Islet precursor cell (in vitro differentiated cells): ENCODE measurements at regions not wholly inside any gene's neighbourhood (a gene's known extent, or its start where the extent isn't known, plus 50 kb on each side); places are given as distances from the start of the nearest gene placed in this dataset.

Experiments
- DNase-seq: peaks from one replicate; pipeline ENCODE4 v3.0.0-alpha.2; 2018

DNA sequence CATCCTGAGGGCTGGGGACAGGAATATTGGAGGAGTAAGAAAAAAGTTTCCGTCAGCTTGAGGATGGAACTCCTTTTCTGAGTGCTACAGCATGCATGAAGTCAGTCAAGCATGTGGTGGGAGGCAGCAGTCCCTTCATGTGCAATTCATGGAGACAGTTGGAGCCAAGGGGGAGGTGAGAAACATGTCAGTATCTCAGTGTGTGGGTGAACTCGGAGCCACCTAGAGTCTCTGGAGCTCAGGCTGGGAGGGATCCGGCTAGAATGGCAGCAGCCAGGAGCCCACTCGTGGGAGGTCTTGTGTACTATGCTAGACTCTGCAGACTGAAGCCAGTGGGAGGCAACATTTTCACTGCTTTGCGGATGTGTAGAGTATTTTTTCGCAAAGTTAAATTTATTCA, 60.3 kb downstream of the AVPR1A start:
- DNase-seq = no peak

DNA sequence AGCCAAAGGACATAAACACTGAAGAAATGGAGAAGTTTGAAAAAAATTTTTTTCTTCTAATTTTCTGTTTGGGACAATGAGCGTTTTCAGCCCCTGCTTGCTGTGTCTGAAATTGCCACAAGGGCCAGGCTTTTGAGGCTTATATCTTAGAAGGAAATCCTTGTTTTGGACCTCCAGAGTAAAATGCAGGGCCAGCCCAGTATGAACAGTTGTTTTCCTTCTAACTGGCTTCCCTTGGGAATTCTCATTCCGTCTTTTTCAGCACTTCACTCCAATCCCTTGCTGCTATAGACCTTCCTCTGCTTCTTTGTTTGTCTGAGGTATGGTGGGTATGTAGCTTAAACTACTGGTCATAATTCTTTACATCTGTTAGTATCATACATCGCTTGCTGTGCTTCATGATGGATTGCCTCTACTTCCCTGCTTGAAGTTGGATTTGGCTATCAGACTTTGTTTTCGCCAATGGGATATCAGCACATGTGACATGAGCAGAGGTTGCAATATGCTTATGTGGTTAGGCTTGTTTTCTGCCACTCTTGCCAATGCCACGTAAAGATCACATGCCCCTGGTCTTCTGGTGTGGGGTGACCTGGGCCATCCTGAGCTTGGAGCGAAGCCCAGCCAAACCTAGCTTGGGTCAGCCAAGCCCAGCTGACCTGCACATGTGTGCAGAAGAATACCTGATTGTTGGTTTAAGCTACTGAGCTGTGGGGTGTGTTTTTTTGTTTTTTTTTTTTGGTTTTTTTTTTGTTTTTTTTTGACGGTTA, 64.7 kb downstream of the AVPR1A start:
- no peak for DNase-seq

GRCh38 chr12:63085120-63085519, 65.9 kb downstream of the AVPR1A start:
- no peak for DNase-seq

DNA sequence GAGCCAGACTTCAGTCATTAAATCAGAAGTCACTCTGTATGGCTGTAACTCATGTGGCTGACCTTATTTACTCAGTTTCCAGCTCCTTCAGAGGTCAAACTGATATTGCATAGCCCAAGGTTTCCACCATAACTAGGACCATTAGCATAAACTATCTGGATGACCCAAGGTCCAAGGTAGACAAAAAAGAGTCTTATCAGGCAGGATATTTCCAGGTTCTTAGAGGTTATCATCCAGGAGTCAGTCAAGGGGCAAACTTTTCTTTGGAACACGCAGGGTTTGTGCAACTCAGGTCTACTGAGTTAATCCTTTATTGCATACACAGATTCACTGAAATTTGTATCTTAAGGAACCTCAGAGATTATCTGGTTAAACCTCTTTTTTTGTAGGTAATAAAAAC, 66.5 kb downstream of the AVPR1A start:
- no peak for DNase-seq

DNA sequence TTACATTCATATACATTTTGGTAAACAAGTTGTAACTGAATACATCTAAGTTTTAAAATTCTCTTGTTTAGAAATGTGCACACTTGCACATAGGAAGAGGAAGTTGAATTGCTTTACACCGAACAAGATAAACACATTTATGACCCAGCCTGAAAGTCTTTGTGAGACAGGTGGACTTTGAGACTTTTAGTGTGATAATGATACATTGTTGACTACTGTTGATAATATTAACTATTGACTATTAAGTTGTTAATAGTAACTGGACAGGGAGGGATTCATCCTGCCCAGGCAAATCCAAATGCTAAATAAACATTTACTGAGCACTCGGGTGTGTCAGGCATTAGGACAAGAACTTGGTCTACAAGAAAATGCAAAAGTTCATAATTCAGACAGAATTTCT, 68.0 kb downstream of the AVPR1A start:
- no peak for DNase-seq

- no peak for DNase-seq
Observed at GRCh38 chr12:63079791-63080502, 71.1 kb downstream of the AVPR1A start.

GRCh38 chr12:63078906-63079305, 72.1 kb downstream of the AVPR1A start:
- DNase-seq = no peak

DNA sequence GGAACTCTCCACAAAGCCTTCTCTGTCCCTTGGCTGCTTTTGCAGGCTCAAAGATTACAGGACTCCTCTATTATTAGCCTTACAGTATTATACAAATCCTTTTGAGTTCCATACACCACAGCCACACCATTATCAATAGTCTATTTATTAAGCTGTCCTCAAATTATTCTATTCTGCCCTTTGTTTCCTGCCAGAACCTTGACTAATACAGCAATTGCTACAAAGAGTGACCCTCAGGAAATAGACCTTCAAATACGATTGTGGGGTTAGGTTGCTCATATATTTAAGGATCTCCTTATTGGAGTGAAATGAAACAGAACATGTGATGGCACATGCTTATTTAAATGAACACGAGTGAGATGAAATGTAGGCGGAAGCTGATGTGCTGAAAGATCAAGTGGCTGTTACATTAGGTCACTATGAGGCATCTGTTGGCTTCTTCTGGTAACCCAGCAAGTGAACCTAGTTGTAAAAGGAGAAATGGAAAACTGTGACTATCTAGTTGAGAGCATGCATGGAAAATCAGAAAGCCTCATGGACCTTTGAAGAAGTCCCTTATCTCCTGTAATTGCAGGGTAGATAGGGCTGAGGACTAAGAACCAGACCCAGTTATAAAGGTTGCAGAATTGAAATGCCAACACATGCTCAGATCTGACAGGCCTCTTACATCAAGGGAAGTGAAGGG, 75.5 kb downstream of the AVPR1A start:
- DNase-seq = no peak

DNA sequence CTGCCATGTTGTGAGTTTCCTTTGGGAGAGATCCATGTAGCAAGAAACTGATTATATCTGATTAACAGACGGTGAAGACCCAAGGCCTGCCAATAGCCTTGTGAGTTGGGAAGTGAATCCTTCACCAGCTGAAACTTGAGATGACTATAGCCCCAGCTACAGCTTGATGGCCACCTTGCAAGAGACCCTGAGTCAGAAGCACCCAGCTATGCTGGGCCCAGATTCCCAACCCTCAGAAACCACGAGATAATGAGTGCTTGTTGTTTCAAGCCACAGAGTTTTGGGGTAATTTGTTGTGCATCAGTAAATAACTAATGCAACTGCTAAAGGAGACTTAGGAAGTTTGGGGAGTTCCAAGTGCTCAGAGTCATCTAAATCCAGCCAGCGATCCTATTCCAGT, 80.3 kb downstream of the AVPR1A start:
- DNase-seq = peak; percentile 71

GRCh38 chr12:63069860-63070617, 81.0 kb downstream of the AVPR1A start:
- DNase-seq = no peak

GRCh38 chr12:63068857-63069442, 82.1 kb downstream of the AVPR1A start:
- no peak for DNase-seq

DNA sequence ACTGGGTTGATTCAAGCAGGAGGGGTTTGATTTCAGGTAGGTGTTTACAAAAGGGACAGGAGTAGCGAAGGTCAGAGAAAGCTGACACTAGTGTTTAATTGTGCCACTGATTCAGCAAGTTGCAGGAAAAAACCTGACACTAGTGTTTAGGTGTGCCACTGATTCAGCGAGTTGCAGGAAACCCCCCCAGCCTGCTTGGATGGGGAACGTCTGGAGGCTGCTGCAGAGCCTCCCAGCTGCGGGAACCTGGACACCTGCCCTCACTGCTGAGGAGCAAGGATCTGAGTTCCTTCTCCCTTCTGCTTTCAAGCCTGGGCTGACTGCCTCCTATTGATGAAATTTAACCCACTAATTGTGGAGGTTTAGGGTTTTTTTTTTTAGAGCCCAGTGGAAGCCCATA, 84.2 kb downstream of the AVPR1A start:
- no peak for DNase-seq

DNA sequence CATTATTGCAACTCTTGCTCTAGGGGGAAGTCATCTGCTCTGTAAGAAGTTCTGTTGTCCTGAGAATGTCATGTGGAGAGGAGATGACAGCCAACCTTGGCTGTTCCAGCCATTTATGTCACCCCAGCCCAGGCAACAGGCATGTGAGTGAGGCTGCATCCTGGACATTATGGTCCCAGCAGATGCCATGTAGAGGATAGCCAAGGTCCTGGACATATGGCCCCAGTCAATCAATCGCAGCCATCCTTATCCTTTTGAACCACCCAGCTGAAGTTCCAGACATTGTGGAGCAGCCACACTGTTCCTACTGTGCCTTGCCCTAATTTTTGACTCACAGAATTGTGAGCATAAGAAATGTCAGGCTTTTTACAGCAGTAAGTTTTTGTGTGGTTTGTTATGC, 84.9 kb downstream of the AVPR1A start:
- DNase-seq = no peak

GRCh38 chr12:63064080-63064479, 86.9 kb downstream of the AVPR1A start:
- no peak for DNase-seq

GRCh38 chr12:63056649-63057048, 94.4 kb downstream of the AVPR1A start:
- no peak for DNase-seq

DNA sequence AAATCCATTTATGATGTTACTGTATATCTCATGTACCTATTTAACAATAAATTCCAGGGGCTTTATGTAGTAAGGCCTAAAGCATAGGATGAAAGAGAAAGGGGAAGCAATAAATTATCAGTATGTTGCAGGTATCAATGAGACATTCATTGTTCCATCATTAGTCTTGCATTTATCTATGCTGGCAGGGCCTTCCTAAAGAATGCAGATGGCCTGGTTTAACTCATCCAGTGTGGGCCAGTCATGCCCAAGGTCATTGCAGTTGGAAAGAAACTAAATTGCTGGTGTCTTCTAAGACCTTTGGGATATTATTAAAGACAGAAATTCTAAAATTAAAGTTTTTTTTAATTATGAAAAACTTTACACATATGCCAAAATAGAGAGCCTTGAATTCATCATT, 98.3 kb downstream of the AVPR1A start:
- DNase-seq = no peak

DNA sequence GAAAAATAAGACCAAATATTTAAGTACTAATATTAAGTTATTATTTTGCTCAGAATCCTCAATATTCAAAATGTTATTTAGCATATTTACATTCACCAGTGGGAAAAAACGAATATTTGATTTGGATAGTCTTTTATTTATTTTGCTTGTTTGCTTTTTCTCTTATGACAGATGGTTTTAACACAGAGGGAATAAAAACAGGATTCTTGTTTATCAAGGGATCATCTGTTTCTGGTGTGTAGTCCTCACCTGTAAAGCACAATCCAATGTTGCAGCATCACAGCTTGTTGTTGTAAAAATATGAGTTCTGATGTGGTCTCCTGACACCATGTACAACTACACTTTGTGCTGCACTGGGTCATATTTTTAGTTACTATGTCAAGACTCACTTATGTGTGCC, 103.9 kb downstream of the AVPR1A start:
- DNase-seq = no peak

- DNase-seq = peak; percentile 75
Observed at GRCh38 chr12:63045020-63045860, 105.8 kb downstream of the AVPR1A start.

- DNase-seq = no peak
Observed at GRCh38 chr12:63042646-63043045, 107.7 kb upstream of the PPM1H start.

- DNase-seq = no peak
Observed at GRCh38 chr12:63041601-63042000, 106.7 kb upstream of the PPM1H start.

DNA sequence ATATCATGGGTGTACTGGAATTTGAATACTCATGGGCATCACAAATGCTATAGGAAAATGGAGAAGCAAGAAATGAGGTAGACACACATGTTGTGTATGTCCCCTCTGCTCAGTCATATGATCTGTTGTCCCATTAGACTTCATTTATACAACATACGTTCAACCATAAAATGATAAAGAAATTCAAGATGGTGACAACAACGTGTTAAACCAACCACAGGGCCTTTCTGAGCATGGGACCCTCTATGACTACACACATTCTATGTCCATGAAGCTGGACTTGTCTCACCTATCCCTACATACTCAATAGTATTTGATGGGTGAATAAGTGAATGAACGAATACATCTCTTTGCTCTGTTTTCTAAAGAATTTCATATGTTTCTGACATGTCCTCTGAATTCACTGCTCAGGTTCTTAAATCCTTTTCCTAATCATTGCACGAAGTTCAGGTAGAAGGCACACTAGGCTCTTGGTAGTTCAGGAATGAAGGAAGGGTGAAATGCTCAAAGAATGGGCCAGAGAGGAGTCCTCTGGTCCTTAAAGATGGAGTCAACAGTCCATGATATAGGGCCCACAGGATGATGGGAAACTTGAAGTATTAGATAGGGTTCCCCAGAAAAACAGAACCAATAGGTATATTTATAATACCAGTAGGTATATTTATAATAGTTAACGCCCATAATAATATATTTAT, 105.7 kb upstream of the PPM1H start:
- no peak for DNase-seq
